ENCODE measurements at regions not wholly inside any gene's neighbourhood (a gene's known extent, or its start where the extent isn't known, plus 50 kb on each side); places are given as distances from the start of the nearest gene placed in this dataset.
"Not testable (repeated sequence)": the region's sequence is repeated elsewhere in the genome, so short reads cannot be mapped to it uniquely, and the experiment has no call there.

DNA sequence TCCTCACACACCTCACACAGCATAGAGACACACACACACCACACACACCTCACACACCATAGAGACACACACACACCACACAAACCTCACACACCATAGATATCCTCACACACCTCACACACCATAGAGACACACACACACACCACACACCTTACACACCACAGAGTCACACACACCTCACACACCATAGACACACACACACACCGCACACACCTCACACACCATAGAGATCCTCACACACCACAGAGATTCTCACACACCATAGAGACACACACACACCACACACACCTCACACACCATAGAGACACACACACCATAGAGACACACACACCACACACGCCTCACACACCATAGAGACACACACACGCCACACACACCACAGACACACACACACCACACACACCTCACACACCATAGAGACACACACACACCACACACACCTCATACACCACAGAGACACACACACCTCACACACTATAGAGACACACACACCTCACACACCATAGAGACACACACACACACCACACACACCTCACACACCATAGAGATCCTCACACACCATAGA lies 270.6 kb downstream of the CYRIA start:
- DNase-seq (ENCODE audit: low spot score): no peak

GRCh38 chr2:16394072-16394985 lies 271.3 kb downstream of the CYRIA start:
- DNase-seq (ENCODE audit: low spot score): peak; percentile 51

DNA sequence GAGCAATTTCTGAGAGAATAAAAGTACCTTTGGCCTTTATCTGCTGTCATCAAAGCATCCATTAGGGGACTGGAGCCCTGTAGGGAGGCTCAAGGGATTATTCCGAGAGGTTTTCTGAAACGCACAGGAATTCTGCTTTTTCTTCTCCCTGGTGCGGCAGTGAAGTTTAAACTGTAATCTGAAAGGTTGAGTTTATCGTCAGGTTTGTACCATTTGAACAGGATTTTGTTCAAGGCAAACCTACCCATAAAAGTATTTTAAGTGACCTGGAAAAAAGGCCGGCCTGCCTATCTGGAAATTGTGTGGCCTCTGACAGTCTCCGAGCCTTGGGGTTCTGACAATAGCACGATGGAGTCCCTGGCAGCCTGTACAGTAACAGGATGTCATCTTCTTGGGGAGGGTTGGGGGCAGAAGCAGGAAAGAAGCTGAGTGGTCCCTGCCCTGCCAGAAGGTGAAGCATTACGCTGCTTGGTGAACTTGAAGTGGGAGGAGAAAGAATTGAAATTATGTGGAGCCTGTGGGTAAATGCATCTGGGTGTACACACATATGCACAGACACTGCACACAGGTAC lies 272.0 kb downstream of the CYRIA start:
- no peak for DNase-seq (ENCODE audit: low spot score)

GRCh38 chr2:16392647-16393499 lies 272.8 kb downstream of the CYRIA start:
- DNase-seq (ENCODE audit: low spot score): no peak

- no peak for DNase-seq (ENCODE audit: low spot score)
Observed at GRCh38 chr2:16391986-16392385, 273.6 kb downstream of the CYRIA start.

GRCh38 chr2:16390561-16390960 lies 275.1 kb downstream of the CYRIA start:
- DNase-seq (ENCODE audit: low spot score): no peak

DNA sequence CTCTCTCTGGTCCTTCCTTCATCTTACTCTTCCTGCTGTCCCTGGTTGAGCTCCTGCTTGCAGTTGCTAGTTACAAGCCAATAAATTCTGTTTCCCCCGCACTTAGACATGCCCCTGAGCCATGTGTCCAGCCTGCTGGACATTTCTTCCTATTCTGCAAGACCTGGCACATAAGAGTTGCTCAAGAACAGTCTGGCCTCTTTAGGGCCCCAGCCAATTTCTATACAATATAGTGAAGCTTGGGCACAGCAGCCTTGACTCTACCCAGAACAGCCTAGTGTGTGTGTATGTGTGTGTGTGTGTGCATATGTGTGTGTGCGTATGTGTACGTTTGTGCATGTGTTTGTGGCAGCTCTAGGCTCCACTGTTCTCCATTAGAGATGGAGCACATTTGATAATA lies 276.0 kb downstream of the CYRIA start:
- no peak for DNase-seq (ENCODE audit: low spot score)

DNA sequence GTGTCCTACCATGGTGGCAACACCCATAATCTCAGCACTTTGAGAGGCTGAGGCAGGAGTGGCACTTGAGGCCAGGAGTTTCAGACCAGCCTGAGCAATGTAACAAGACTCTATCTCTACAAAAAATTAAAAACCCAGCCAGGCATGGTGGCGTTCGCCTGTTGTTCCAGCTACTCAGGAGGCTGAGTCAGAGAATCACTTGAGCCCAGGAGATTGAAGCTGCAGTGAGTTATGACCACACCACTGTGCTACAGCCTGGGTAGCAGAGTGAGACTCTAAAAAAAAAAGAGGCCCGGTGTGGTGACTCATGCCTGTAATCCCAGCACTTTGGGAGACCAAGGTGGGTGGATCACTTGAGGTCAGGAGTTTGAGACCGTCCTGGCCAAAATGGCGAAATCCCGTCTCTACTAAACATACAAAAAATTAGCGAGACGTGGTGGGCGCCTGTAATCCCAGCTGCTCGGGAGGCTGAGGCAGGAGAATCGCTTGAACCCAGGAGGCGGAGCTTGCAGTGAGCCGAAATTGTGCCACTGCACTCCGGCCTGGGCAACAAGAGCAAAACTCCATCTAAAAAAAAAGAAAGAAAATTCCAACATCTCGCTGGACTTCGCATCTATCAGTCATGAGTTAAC lies 277.3 kb downstream of the CYRIA start:
- not testable (repeated sequence) for DNase-seq (ENCODE audit: low spot score)

DNA sequence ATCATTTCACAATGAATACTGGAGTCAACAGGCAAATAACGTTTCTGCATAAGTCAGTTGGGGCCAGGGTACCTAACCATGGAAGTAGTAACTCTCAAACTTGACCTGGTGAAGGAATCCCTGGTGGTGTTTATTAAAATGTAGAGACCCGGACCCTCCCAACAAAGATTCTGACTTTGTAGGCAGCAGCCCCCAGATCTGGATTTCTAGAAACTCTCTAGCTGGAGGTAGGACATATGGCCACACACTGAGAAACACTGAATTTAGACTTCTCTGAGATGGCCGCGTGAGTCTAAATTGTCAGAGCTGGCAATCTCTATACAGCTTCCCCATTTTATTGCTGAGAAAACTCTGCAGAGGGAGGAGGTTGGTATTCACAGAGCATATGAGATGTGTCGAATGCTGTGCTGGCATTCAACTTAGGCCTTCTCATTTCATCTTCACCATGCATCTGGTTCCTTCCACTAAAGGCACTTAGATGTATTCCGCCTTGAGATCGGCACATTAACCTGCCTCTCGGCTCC lies 278.1 kb downstream of the CYRIA start:
- DNase-seq (ENCODE audit: low spot score): no peak

- no peak for DNase-seq (ENCODE audit: low spot score)
Observed at GRCh38 chr2:16386431-16386830, 279.2 kb downstream of the CYRIA start.

- no peak for DNase-seq (ENCODE audit: low spot score)
Observed at GRCh38 chr2:16386031-16386430, 279.6 kb downstream of the CYRIA start.

DNA sequence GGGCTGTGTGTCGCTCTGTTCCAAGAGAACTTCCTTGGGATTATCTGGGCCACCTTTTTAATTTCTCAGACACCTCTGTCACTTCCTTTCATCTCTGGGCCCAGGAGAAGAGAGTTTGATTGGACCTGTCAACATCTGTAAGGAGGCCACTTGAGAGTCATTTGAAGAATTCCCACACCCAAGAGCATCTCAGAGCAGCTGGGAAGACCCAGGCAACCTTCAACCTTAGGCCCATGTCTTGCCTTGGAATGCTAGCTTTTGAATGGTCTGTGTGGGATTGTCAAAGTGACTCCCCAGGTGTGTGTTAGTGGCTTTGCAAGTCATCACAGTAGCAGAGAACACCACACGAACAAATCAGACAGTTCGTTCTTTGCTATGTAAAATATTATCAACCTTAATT lies 280.3 kb downstream of the CYRIA start:
- no peak for DNase-seq (ENCODE audit: low spot score)

DNA sequence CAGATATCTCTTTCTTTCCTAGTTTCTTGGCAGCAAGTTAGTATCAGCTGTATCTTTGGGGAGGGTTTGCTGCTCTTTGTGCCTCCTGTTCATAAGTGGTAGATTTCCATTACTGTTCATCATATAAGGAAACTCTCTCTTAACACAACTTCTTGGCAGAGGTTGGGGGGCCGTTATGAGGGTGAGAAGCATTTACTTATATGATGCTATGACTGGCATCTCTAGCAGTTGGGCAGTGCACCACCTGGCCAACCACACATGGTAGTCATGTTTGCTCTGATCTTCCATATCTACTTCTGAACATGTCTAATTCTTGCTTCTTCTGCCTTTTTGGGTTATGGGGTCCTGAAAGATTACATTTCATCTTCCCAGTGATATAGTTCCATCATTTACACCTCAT lies 282.2 kb downstream of the CYRIA start:
- DNase-seq (ENCODE audit: low spot score): no peak

DNA sequence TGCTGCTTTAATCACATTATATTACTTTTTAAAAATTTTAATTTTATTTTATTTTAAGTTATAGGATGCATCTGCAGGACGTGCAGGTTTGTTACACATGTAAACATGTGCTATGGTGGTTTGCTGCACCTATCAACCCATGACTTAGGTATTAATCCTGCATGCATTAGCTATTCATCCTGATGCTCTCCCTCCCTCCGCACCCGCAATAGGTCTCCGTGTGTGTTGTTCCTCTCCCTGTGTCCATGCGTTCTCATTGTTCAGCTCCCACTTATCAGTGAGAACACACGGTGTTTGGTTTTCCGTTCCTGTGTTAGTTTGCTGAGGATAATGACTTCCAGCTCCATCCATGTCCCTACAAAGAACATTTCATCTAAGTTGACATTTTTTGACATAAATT lies 283.2 kb downstream of the CYRIA start:
- DNase-seq (ENCODE audit: low spot score): no peak

DNA sequence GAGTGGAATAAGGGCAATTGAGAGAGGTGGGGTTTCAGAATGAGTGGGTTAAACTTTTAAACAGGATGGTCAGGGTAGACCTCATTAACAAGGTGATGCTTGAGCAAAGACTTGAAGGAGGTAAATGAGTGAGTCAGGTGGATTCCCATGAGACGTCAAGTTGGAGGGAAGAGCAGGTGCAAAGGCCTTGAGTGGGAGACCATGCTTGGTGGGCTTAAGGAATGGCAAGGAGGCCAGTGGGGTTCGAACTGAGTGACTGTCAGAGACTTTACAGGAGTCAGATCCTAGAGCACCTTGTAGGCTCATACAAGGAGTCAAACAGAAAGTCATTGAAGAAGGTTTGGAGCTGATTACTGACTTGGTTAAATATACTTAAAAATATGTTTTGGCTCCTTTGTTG lies 284.1 kb downstream of the CYRIA start:
- DNase-seq (ENCODE audit: low spot score): no peak

DNA sequence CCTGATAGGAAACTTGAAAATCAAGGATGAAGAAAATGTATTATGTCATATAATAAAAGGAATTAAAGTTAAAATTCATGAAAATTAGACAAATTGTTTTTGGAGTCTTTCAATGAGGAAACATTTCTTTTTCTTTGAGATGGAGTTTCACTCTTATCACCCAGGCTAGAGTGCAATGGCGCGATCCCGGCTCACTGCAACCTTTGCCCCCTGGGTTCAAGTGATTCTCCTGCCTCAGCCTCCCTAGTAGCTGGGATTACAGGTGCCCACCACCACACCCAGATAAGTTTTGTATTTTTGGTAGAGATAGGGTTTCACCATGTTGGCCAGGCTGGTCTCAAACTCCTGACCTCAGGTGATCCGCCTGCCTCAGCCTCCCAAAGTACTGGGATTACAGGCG lies 285.7 kb downstream of the CYRIA start:
- not testable (repeated sequence) for DNase-seq (ENCODE audit: low spot score)

DNA sequence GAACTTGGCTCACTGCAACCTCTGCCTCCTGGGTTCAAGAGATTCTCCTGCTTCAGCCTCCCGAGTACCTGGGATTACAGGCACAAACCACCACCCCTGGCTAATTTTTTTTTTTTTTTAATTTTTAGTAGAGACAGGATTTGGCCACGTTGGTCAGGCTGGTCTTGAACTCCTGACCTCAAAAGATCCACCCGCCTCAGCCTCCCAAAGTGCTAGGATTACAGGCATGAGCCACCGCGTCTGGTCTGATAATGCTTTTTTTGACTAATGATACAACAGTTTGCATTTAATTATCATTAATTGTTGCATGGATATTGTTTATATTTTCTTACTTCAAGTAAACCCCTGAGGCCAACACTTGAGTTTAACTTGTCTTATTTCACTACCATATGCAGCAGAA lies 286.6 kb downstream of the CYRIA start:
- not testable (repeated sequence) for DNase-seq (ENCODE audit: low spot score)

DNA sequence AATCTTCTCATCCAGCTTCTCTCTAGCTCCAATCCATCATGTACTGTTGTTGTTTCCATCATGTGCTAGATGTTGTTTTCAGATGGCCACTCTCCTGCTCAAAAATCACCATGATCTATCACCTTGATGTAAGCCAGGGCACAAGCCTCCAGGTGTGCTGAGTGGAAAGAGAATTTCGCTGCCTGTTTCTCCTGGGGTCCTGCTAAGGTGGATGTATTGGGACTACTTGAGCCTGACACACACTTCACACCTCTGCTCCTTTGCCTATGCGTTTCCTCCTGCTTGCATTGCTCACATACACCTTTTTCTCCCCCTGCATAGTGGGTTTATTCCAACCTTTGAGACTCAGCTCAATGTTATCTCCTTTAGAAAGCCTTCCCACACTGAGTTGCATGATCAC lies 287.6 kb downstream of the CYRIA start:
- DNase-seq (ENCODE audit: low spot score): no peak

DNA sequence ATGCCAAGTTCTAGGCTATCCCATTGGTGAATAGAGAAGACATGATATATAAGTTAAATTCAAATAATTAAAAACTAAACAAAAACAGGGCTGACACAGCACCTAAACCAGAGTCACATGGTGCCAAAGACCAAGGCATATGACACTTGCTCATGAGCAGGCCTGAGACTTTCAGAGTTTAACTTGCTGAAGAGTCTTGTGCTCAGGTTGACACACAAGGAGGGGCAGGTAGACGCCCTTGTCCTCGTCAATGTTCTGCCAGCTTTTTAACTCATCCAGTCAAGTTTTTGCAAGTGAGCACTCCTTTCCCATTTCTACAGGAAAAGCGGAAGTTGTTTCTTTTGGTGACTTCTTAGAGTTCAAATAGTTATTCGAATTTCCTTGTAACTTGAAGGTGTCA lies 289.7 kb downstream of the CYRIA start:
- no peak for DNase-seq (ENCODE audit: low spot score)

- DNase-seq (ENCODE audit: low spot score): no peak
Observed at GRCh38 chr2:16375351-16375750, 290.3 kb downstream of the CYRIA start.

DNA sequence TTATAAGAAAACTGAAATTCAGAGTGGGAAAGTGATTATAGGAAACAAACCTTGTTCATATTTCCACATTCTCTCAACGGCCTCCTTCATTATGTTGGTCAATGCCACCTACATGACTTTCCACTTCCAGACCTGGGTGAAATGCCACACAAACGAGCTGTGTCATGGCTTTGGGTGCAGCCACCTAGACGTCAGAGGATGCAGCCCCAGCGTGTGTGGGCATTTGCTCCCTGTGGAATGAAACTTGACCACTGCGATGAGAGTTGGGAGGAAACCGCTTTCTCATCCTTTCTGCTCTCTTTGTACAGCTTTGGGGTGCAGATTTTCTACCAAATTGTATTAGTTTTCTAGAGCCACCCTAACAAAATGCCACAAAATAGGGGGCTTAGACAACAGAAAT lies 291.0 kb downstream of the CYRIA start:
- no peak for DNase-seq (ENCODE audit: low spot score)
